OCI-LY1 (cell line): ENCODE measurements at regions not wholly inside any gene's neighbourhood (a gene's known extent, or its start where the extent isn't known, plus 50 kb on each side); places are given as distances from the start of the nearest gene placed in this dataset.

Source experiments
- CTCF ChIP-seq: fragments of 200-600 bp; sonication (generic), shearing (Covaris generic); IDR thresholded peaks from 2 replicates; pipeline ENCODE4 v1.5.1; 2017; ENCODE audit warnings: mild to moderate bottlenecking, antibody characterized with exemption, low read length, moderate library complexity, mixed read lengths
- EZH2 ChIP-seq: fragments of 200-600 bp; sonication (generic), shearing (Covaris generic); IDR thresholded peaks from 2 replicates; pipeline ENCODE4 v1.8.0; 2017; ENCODE audit warnings: borderline replicate concordance, mixed run types, mild to moderate bottlenecking, antibody characterized with exemption, low read length, moderate library complexity, mixed read lengths

DNA sequence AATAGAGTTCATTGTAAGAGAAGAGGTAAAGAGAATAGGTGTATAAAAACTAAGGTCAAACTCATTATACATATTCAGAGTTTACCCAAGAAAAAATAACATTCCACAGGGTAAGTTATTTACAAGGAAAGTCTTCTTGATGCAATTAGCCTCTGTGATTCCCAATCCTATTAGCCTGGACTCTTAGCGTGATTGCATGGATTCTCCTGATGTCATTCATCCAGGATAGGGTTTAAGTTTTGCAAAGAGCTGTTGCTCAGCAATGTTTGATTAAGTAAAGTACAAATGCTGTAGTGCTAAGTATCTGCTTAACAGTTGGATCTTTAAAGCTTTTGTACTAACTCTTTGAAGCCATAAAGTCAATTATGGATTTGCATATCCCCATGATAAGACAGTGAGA lies 767.8 kb upstream of the LUZP2 start:
- TF ChIP-seq CTCF (no peak), EZH2 (no peak)
